PFSK-1 (cell line): ENCODE measurements at regions not wholly inside any gene's neighbourhood (a gene's known extent, or its start where the extent isn't known, plus 50 kb on each side); places are given as distances from the start of the nearest gene placed in this dataset.

Experiments
- FOXP2 ChIP-seq: optimal IDR thresholded peaks from 2 replicates; pipeline ENCODE3; 2011; ENCODE audit warnings: borderline replicate concordance, control low read depth, inconsistent platforms; ENCODE audit not compliant: insufficient read depth; ENCODE audit errors: extremely low read length, extremely low read depth
- POLR2AphosphoS5 ChIP-seq: IDR thresholded peaks from 2 replicates; pipeline ENCODE4 v1.6.1; 2012; ENCODE audit warnings: low read depth, mild to moderate bottlenecking, control low read depth, low read length, moderate library complexity
- REST ChIP-seq, 2 experiments: IDR thresholded peaks; 2 replicates each; pipeline versions ENCODE4 v1.6.1 to v1.8.0; 2011 to 2012; ENCODE audit warnings: low read depth in 2 of 2, low read length in 2 of 2, control low read depth in 1 of 2, inconsistent platforms in 1 of 2, mild to moderate bottlenecking in 1 of 2, moderate library complexity in 1 of 2; ENCODE audit not compliant: insufficient read depth in 1 of 2
- SIN3A ChIP-seq: IDR thresholded peaks from 2 replicates; pipeline ENCODE4 v1.6.1; 2012; ENCODE audit warnings: mild to moderate bottlenecking, low read length, moderate library complexity, borderline replicate concordance; ENCODE audit not compliant: insufficient read depth
- TAF1 ChIP-seq: IDR thresholded peaks from 2 replicates; pipeline ENCODE4 v1.6.1; 2012; ENCODE audit warnings: low read length, control low read depth, borderline replicate concordance; ENCODE audit not compliant: insufficient read depth

- TF ChIP-seq FOXP2 (no peak), TAF1 (no peak), SIN3A (no peak), POLR2AphosphoS5 (no peak), REST (IDR thresholded peaks at IDR 0.05; ENCODE audit: insufficient read depth in 1 of 2, low read depth in 2 of 2, low read length in 2 of 2) (no peak)
Observed at GRCh38 chr6:148274809-148275208, 67.8 kb upstream of the SASH1 start.

GRCh38 chr6:148285205-148285604, 57.4 kb upstream of the SASH1 start:
- no peak for TF ChIP-seq SIN3A
- no peak for TF ChIP-seq TAF1
- TF ChIP-seq POLR2AphosphoS5: no peak

- no peak for TF ChIP-seq FOXP2
- TF ChIP-seq REST (IDR thresholded peaks at IDR 0.05; ENCODE audit: insufficient read depth in 1 of 2, low read depth in 2 of 2, low read length in 2 of 2): no peak
- no peak for TF ChIP-seq TAF1
- no peak for TF ChIP-seq SIN3A
- no peak for TF ChIP-seq POLR2AphosphoS5
Observed at GRCh38 chr6:148286563-148286962, 56.1 kb upstream of the SASH1 start.

- TF ChIP-seq TAF1: no peak
- TF ChIP-seq FOXP2: no peak
Observed at GRCh38 chr6:148287623-148288333, 54.9 kb upstream of the SASH1 start.

- no peak for TF ChIP-seq SIN3A
- no peak for TF ChIP-seq REST (IDR thresholded peaks at IDR 0.05; ENCODE audit: insufficient read depth in 1 of 2, low read depth in 2 of 2, low read length in 2 of 2)
- no peak for TF ChIP-seq POLR2AphosphoS5
- TF ChIP-seq TAF1: no peak
Observed at GRCh38 chr6:148288541-148288940, 54.1 kb upstream of the SASH1 start.

GRCh38 chr6:148289153-148289552, 53.5 kb upstream of the SASH1 start:
- TF ChIP-seq TAF1 (no peak), REST (IDR thresholded peaks at IDR 0.05; ENCODE audit: insufficient read depth in 1 of 2, low read depth in 2 of 2, low read length in 2 of 2) (no peak), SIN3A (no peak), FOXP2 (no peak), POLR2AphosphoS5 (no peak)
